IMR-90 (cell line): ENCODE measurements at regions not wholly inside any gene's neighbourhood (a gene's known extent, or its start where the extent isn't known, plus 50 kb on each side); places are given as distances from the start of the nearest gene placed in this dataset.

ENCODE experiments used
- CEBPB ChIP-seq: IDR thresholded peaks from 2 replicates; pipeline ENCODE4 v1.6.1; 2012; ENCODE audit warnings: low read depth, low read length, improper control_type of control experiment
- CHD1 ChIP-seq: IDR thresholded peaks from 2 replicates; pipeline ENCODE4 v1.6.1; 2012; ENCODE audit warnings: low read depth, low read length, improper control_type of control experiment
- FOS ChIP-seq: fragments of 150-350 bp; IDR thresholded peaks from 2 replicates; pipeline ENCODE4 v1.6.1; 2016; ENCODE audit warnings: low read depth, low read length
- MAFK ChIP-seq: IDR thresholded peaks from 2 replicates; pipeline ENCODE4 v1.6.1; 2012; ENCODE audit warnings: low read depth, low read length, improper control_type of control experiment
- MXI1 ChIP-seq: IDR thresholded peaks from 2 replicates; pipeline ENCODE4 v1.6.1; 2012; ENCODE audit warnings: low read depth, mild to moderate bottlenecking, low read length, moderate library complexity, borderline replicate concordance
- NFE2L2 ChIP-seq: fragments of 150-350 bp; IDR thresholded peaks from 2 replicates; pipeline ENCODE4 v1.6.1; 2016; ENCODE audit warnings: low read depth, mild to moderate bottlenecking, low read length
- POLR2A ChIP-seq: IDR thresholded peaks from 2 replicates; pipeline ENCODE4 v1.6.1; 2012; ENCODE audit warnings: mild to moderate bottlenecking, low read depth, low read length
- RAD21 ChIP-seq: IDR thresholded peaks from 2 replicates; pipeline ENCODE4 v1.6.1; 2012; ENCODE audit warnings: low read length, improper control_type of control experiment
- RFX5 ChIP-seq: IDR thresholded peaks from 2 replicates; pipeline ENCODE4 v1.8.0; 2012; ENCODE audit warnings: low read depth, mild to moderate bottlenecking, low read length, moderate library complexity
- SMC3 ChIP-seq: fragments of 150-350 bp; IDR thresholded peaks from 2 replicates; pipeline ENCODE4 v1.6.1; 2016; ENCODE audit warnings: low read depth, mild to moderate bottlenecking, antibody characterized with exemption, low read length, moderate library complexity
- TF ChIP-seq, protein P1 (sequence below): conservative IDR thresholded peaks from 2 replicates; pipeline ENCODE4 v1.5.1; 2012; ENCODE audit warnings: mild to moderate bottlenecking, low read depth, low read length, improper control_type of control experiment
- TF ChIP-seq, protein P2 (sequence below): fragments of 150-350 bp; IDR thresholded peaks from 2 replicates; pipeline ENCODE4 v1.6.1; 2017; ENCODE audit warnings: mild to moderate bottlenecking, antibody characterized with exemption, low read length, low read depth
- TF ChIP-seq, protein P3 (sequence below): fragments of 150-350 bp; IDR thresholded peaks from 2 replicates; pipeline ENCODE4 v1.6.1; 2016; ENCODE audit warnings: low read depth, mild to moderate bottlenecking, low read length, moderate library complexity, borderline replicate concordance

DNA sequence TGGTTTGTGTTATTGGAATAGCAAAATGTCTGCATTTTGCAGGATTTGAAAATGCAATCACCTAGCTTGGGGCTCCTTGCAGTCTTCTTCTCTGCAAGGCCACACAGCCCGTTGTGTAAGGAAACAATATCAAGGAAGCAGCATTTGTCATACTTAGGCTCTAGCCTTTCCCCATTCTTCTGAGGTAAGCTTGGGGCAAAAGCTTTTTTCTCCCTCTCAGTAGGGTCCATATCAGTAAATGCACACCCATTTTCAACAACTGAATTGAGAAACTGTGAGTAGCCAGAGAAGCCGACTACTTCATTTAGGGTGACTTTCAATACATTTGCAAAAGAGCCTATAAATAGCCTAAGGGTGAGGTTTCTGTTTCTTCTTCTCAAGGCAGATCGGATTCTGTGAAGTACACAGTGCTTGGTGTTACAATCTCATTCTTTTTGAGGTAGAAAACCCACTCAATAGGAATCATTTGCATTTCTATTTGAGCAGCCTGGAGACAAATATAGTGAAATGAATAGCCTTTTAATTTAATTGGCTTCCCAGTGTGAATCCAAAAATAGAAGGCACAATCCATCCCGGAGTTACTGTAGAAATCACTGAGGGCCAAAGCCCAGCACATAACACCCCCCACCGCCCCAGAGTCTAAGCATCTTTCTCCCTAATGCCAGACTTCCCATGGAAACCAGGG is 61.8 kb downstream of the BTBD3 start:
- TF ChIP-seq FOS (no peak), RFX5 (no peak), RAD21 (no peak), POLR2A (no peak), MXI1 (no peak), NFE2L2 (no peak), CHD1 (no peak), MAFK (no peak), CEBPB (no peak), SMC3 (no peak)
- TF ChIP-seq, protein P1, sequence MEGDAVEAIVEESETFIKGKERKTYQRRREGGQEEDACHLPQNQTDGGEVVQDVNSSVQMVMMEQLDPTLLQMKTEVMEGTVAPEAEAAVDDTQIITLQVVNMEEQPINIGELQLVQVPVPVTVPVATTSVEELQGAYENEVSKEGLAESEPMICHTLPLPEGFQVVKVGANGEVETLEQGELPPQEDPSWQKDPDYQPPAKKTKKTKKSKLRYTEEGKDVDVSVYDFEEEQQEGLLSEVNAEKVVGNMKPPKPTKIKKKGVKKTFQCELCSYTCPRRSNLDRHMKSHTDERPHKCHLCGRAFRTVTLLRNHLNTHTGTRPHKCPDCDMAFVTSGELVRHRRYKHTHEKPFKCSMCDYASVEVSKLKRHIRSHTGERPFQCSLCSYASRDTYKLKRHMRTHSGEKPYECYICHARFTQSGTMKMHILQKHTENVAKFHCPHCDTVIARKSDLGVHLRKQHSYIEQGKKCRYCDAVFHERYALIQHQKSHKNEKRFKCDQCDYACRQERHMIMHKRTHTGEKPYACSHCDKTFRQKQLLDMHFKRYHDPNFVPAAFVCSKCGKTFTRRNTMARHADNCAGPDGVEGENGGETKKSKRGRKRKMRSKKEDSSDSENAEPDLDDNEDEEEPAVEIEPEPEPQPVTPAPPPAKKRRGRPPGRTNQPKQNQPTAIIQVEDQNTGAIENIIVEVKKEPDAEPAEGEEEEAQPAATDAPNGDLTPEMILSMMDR = no peak
- TF ChIP-seq, protein P2, sequence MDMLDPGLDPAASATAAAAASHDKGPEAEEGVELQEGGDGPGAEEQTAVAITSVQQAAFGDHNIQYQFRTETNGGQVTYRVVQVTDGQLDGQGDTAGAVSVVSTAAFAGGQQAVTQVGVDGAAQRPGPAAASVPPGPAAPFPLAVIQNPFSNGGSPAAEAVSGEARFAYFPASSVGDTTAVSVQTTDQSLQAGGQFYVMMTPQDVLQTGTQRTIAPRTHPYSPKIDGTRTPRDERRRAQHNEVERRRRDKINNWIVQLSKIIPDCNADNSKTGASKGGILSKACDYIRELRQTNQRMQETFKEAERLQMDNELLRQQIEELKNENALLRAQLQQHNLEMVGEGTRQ = no peak
- TF ChIP-seq, protein P3, sequence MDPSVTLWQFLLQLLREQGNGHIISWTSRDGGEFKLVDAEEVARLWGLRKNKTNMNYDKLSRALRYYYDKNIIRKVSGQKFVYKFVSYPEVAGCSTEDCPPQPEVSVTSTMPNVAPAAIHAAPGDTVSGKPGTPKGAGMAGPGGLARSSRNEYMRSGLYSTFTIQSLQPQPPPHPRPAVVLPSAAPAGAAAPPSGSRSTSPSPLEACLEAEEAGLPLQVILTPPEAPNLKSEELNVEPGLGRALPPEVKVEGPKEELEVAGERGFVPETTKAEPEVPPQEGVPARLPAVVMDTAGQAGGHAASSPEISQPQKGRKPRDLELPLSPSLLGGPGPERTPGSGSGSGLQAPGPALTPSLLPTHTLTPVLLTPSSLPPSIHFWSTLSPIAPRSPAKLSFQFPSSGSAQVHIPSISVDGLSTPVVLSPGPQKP = no peak
